Superior temporal gyrus (tissue), 1 donor: ENCODE measurements at regions not wholly inside any gene's neighbourhood (a gene's known extent, or its start where the extent isn't known, plus 50 kb on each side); places are given as distances from the start of the nearest gene placed in this dataset.
A peak's percentile ranks its signal among the peaks of the same experiment; 100 is the strongest.

Experiments
- DNase-seq: peaks from one replicate; pipeline ENCODE4 v3.0.0-alpha.2; 2016; ENCODE audit errors: extremely low spot score

- DNase-seq: no peak
Observed at GRCh38 chr6:18335948-18336347, 51.2 kb upstream of the RNF144B start.

GRCh38 chr6:18334251-18334650 is 52.9 kb upstream of the RNF144B start:
- DNase-seq: no peak

- DNase-seq: no peak
Observed at GRCh38 chr6:18330548-18331081, 56.5 kb upstream of the RNF144B start.

- no peak for DNase-seq
Observed at GRCh38 chr6:18329776-18330175, 57.4 kb upstream of the RNF144B start.

- DNase-seq: no peak
Observed at GRCh38 chr6:18328540-18328939, 58.6 kb upstream of the RNF144B start.

- no peak for DNase-seq
Observed at GRCh38 chr6:18328070-18328469, 59.1 kb upstream of the RNF144B start.

- DNase-seq: no peak
Observed at GRCh38 chr6:18327626-18328025, 59.5 kb upstream of the RNF144B start.

- no peak for DNase-seq
Observed at GRCh38 chr6:18326980-18327379, 60.2 kb upstream of the RNF144B start.

GRCh38 chr6:18326001-18326400 is 61.1 kb upstream of the RNF144B start:
- DNase-seq: no peak

GRCh38 chr6:18324706-18325042 is 60.3 kb upstream of the DEK start:
- DNase-seq: no peak

GRCh38 chr6:18323935-18324705 is 59.8 kb upstream of the DEK start:
- peak; percentile 87 for DNase-seq

- DNase-seq: no peak
Observed at GRCh38 chr6:18317850-18318249, 53.5 kb upstream of the DEK start.

GRCh38 chr6:18314317-18314997 is 50.1 kb upstream of the DEK start:
- DNase-seq: no peak
